ENCODE measurements at regions not wholly inside any gene's neighbourhood (a gene's known extent, or its start where the extent isn't known, plus 50 kb on each side); places are given as distances from the start of the nearest gene placed in this dataset.

GRCh38 chr6:164068527-164068926 lies 654.0 kb downstream of the QKI start:
- no peak for ATAC-seq (ENCODE audit: low read depth)
- Histone ChIP-seq H4K91ac (ENCODE audit: insufficient read depth, low read depth, low read length) (no peak overlapping the region), H3K9me3 (ENCODE audit: control insufficient read depth, insufficient read depth, low read length) (peaks cover 10% of the 10 kb centered on the region), H3K79me1 (ENCODE audit: low read depth in 1 of 2, low read length in 2 of 2) (no peaks in the 10 kb centered on the region), H4K8ac (ENCODE audit: low read depth in 2 of 2, low read length in 2 of 2) (no peak overlapping the region), H2AFZ (replicated peaks; ENCODE audit: low read length, poor library complexity) (no peak overlapping the region), H3K9me1 (ENCODE audit: insufficient read depth, low read length) (no peaks in the 10 kb centered on the region), H4K20me1 (ENCODE audit: insufficient read depth, low read length) (no peaks in the 10 kb centered on the region), H3K56ac (ENCODE audit: extremely low read depth, insufficient read depth, low read length) (no peak overlapping the region), H3K36me3 (ENCODE audit: control insufficient read depth, insufficient read depth, low read length) (no peaks in the 10 kb centered on the region), H2AK5ac (ENCODE audit: low read depth, low read length) (no peak overlapping the region), H3K9ac (ENCODE audit: low read depth, low read length) (no peak overlapping the region), H2AK9ac (replicated peaks; ENCODE audit: low read depth, low read length, poor library complexity) (no peak overlapping the region), H4K5ac (ENCODE audit: low read depth, low read length) (no peak overlapping the region), H2BK120ac (ENCODE audit: low read depth, low read length) (no peak overlapping the region), H3K4me2 (ENCODE audit: low read depth, low read length) (no peak overlapping the region), H3K27ac (ENCODE audit: insufficient read depth, low read length) (no peak overlapping the region), H3K4me1 (ENCODE audit: control insufficient read depth, insufficient read depth, low read length) (no peaks in the 10 kb centered on the region), H3K27me3 (ENCODE audit: control insufficient read depth, insufficient read depth, low read length) (no peaks in the 10 kb centered on the region), H3K14ac (replicated peaks; ENCODE audit: low read depth, low read length) (no peak overlapping the region), H2BK20ac (ENCODE audit: low read depth, low read length) (no peak overlapping the region), H3K4ac (ENCODE audit: low read depth, low read length) (no peak overlapping the region), H3K4me3 (ENCODE audit: insufficient read depth, low read depth, low read length) (no peak overlapping the region), H3K23ac (ENCODE audit: low read depth, low read length) (no peak overlapping the region), H3K18ac (ENCODE audit: low read depth, low read length) (no peak overlapping the region), H2BK15ac (ENCODE audit: low read depth, low read length) (no peak overlapping the region), H2BK5ac (ENCODE audit: low read depth, low read length, poor library complexity, severe bottlenecking) (no peak overlapping the region)
- intact Hi-C loops (cut with micrococcal nuclease) (no loop called here), in situ Hi-C loops (cut with MboI; ENCODE audit: low sequenced_read_pairs) (no loop called here), dilution Hi-C loops (cut with HindIII; ENCODE audit: low sequenced_read_pairs, unreplicated experiment) (no loop called here)
- POLR2A ChIA-PET (ENCODE audit: unreplicated experiment), result no interaction called here
- TF ChIP-seq ELK1 (IDR thresholded peaks at IDR 0.05; ENCODE audit: borderline replicate concordance, low read depth, low read length), result no peak
- TF ChIP-seq RFX5 (IDR thresholded peaks at IDR 0.05; ENCODE audit: low read depth, low read length), result no peak
- no peak for TF ChIP-seq SMC3 (IDR thresholded peaks at IDR 0.05; ENCODE audit: low read depth, low read length)
- no peak for TF ChIP-seq POLR2A (IDR thresholded peaks at IDR 0.05; ENCODE audit: low read depth, low read length)
- no peak for TF ChIP-seq NFE2L2 (IDR thresholded peaks at IDR 0.05; ENCODE audit: low read depth, low read length)
- no peak for TF ChIP-seq CHD1 (IDR thresholded peaks at IDR 0.05; ENCODE audit: low read depth, low read length)
- TF ChIP-seq BHLHE40 (IDR thresholded peaks at IDR 0.05; ENCODE audit: low read depth, low read length), result no peak
- no peak for TF ChIP-seq RAD21 (IDR thresholded peaks at IDR 0.05; ENCODE audit: low read length)
- no peak for TF ChIP-seq USF2 (IDR thresholded peaks at IDR 0.05; ENCODE audit: low read depth, low read length)
- TF ChIP-seq MXI1 (IDR thresholded peaks at IDR 0.05; ENCODE audit: borderline replicate concordance, low read depth, low read length), result no peak
- BruUV-seq (replicated peaks), result no TSS peak
- CTCF ChIA-PET, result no interaction called here
- WGBS, 2 experiments (ENCODE audit: extremely low coverage in 2 of 2, insufficient read length in 1 of 2), result 70% methylated on average over 2 of the region's 4 CpGs; no CpG with 5 or more reads in 1 of the 2 experiments
- no peak for DNase-seq

All from IMR-90 (cell line).